ENCODE measurements at regions not wholly inside any gene's neighbourhood (a gene's known extent, or its start where the extent isn't known, plus 50 kb on each side); places are given as distances from the start of the nearest gene placed in this dataset.
"Not testable (repeated sequence)": the region's sequence is repeated elsewhere in the genome, so short reads cannot be mapped to it uniquely, and the experiment has no call there.

GRCh38 chr16:33646386-33646785, 187.0 kb downstream of the TP53TG3F start:
- not testable (repeated sequence) for TF ChIP-seq GATA1 (IDR thresholded peaks at IDR 0.05; ENCODE audit: low read depth, low read length); POLR2A (IDR thresholded peaks at IDR 0.05; ENCODE audit: low read length)
